PFSK-1 (cell line): ENCODE measurements at regions not wholly inside any gene's neighbourhood (a gene's known extent, or its start where the extent isn't known, plus 50 kb on each side); places are given as distances from the start of the nearest gene placed in this dataset.

ENCODE experiments used
- FOXP2 ChIP-seq: optimal IDR thresholded peaks from 2 replicates; pipeline ENCODE3; 2011; ENCODE audit warnings: borderline replicate concordance, control low read depth, inconsistent platforms; ENCODE audit not compliant: insufficient read depth; ENCODE audit errors: extremely low read length, extremely low read depth
- POLR2AphosphoS5 ChIP-seq: IDR thresholded peaks from 2 replicates; pipeline ENCODE4 v1.6.1; 2012; ENCODE audit warnings: low read depth, mild to moderate bottlenecking, control low read depth, low read length, moderate library complexity
- SIN3A ChIP-seq: IDR thresholded peaks from 2 replicates; pipeline ENCODE4 v1.6.1; 2012; ENCODE audit warnings: mild to moderate bottlenecking, low read length, moderate library complexity, borderline replicate concordance; ENCODE audit not compliant: insufficient read depth
- TAF1 ChIP-seq: IDR thresholded peaks from 2 replicates; pipeline ENCODE4 v1.6.1; 2012; ENCODE audit warnings: low read length, control low read depth, borderline replicate concordance; ENCODE audit not compliant: insufficient read depth
- TF ChIP-seq, protein P1 (sequence below), 2 experiments: IDR thresholded peaks; 2 replicates each; pipeline versions ENCODE4 v1.6.1 to v1.8.0; 2011 to 2012; ENCODE audit warnings: low read depth in 2 of 2, low read length in 2 of 2, control low read depth in 1 of 2, inconsistent platforms in 1 of 2, mild to moderate bottlenecking in 1 of 2, moderate library complexity in 1 of 2; ENCODE audit not compliant: insufficient read depth in 1 of 2

DNA sequence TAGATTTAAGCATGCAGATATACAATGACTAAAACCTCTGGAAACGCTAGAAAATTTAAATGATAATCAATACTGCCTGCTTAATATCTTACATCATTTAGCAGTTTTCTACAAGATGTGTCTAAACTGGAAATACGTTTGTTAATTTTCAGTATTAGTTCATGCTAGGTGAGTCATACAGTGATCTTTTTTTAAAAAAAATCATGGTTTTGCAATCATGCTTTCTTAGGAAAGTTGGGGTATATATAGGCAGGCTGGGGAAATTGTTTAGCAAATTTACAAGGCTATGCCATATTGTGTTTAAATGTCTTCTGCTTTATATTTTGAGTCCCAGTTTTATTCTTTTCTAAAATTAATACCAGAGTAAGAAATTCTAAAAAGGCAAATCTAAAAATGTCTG is 245.4 kb upstream of the SPRY2 start:
- TF ChIP-seq, protein P1, sequence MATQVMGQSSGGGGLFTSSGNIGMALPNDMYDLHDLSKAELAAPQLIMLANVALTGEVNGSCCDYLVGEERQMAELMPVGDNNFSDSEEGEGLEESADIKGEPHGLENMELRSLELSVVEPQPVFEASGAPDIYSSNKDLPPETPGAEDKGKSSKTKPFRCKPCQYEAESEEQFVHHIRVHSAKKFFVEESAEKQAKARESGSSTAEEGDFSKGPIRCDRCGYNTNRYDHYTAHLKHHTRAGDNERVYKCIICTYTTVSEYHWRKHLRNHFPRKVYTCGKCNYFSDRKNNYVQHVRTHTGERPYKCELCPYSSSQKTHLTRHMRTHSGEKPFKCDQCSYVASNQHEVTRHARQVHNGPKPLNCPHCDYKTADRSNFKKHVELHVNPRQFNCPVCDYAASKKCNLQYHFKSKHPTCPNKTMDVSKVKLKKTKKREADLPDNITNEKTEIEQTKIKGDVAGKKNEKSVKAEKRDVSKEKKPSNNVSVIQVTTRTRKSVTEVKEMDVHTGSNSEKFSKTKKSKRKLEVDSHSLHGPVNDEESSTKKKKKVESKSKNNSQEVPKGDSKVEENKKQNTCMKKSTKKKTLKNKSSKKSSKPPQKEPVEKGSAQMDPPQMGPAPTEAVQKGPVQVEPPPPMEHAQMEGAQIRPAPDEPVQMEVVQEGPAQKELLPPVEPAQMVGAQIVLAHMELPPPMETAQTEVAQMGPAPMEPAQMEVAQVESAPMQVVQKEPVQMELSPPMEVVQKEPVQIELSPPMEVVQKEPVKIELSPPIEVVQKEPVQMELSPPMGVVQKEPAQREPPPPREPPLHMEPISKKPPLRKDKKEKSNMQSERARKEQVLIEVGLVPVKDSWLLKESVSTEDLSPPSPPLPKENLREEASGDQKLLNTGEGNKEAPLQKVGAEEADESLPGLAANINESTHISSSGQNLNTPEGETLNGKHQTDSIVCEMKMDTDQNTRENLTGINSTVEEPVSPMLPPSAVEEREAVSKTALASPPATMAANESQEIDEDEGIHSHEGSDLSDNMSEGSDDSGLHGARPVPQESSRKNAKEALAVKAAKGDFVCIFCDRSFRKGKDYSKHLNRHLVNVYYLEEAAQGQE (IDR thresholded peaks at IDR 0.05; ENCODE audit: insufficient read depth in 1 of 2, low read depth in 2 of 2, low read length in 2 of 2) = no peak
- TF ChIP-seq TAF1 (no peak), POLR2AphosphoS5 (no peak), SIN3A (no peak), FOXP2 (no peak)
